Endodermal cell (in vitro differentiated cells): ENCODE measurements at regions not wholly inside any gene's neighbourhood (a gene's known extent, or its start where the extent isn't known, plus 50 kb on each side); places are given as distances from the start of the nearest gene placed in this dataset.

Experiments used
- DNase-seq: peaks from one replicate; pipeline ENCODE4 v3.0.0-alpha.2; 2017
- H3K27ac ChIP-seq: 2 replicates; pipeline ENCODE4 v1.5.1; 2013; ENCODE audit warnings: mild to moderate bottlenecking, low read depth, low read length, moderate library complexity
- H3K27me3 ChIP-seq: 2 replicates; pipeline ENCODE4 v1.6.1; 2013; ENCODE audit warnings: mild to moderate bottlenecking, low read length, moderate library complexity; ENCODE audit not compliant: insufficient read depth, control insufficient read depth, poor library complexity, severe bottlenecking
- H3K36me3 ChIP-seq: 2 replicates; pipeline ENCODE4 v1.7.0; 2013; ENCODE audit warnings: mild to moderate bottlenecking, low read length, moderate library complexity; ENCODE audit not compliant: control insufficient read depth, insufficient read depth
- H3K4me1 ChIP-seq: one replicate; pipeline ENCODE4 v1.7.0; 2013; ENCODE audit warnings: low read length; ENCODE audit not compliant: control insufficient read depth, insufficient read depth
- H3K4me3 ChIP-seq: 2 replicates; pipeline ENCODE4 v1.5.1; 2013; ENCODE audit warnings: mild to moderate bottlenecking, low read length, moderate library complexity
- H3K9ac ChIP-seq: 2 replicates; pipeline ENCODE4 v1.6.1; 2013; ENCODE audit warnings: mild to moderate bottlenecking, low read length, moderate library complexity; ENCODE audit not compliant: poor library complexity, severe bottlenecking; ENCODE audit errors: extremely low read depth
- H3K9me3 ChIP-seq: 2 replicates; pipeline ENCODE4 v1.6.1; 2013; ENCODE audit warnings: mild to moderate bottlenecking, low read length, moderate library complexity; ENCODE audit not compliant: control insufficient read depth
- H3K27ac Mint-ChIP-seq: 2 replicates; pipeline ENCODE4 v1.8.0; 2020; ENCODE audit warnings: mixed read lengths
- H3K27me3 Mint-ChIP-seq: 2 replicates; pipeline ENCODE4 v1.8.0; 2021; ENCODE audit warnings: mild to moderate bottlenecking, mixed read lengths; ENCODE audit not compliant: insufficient read depth
- H3K36me3 Mint-ChIP-seq: 2 replicates; pipeline ENCODE4 v1.8.0; 2020; ENCODE audit warnings: low read depth, mixed read lengths
- H3K4me1 Mint-ChIP-seq: 2 replicates; pipeline ENCODE4 v1.8.0; 2020; ENCODE audit warnings: mixed read lengths
- H3K4me3 Mint-ChIP-seq: 2 replicates; pipeline ENCODE4 v1.8.0; 2020; ENCODE audit warnings: mild to moderate bottlenecking, moderate library complexity, mixed read lengths
- H3K9me3 Mint-ChIP-seq: 2 replicates; pipeline ENCODE4 v1.8.0; 2020; ENCODE audit warnings: mild to moderate bottlenecking, mixed read lengths
- WGBS, 2 experiments: methylation state at CpG; one replicate each; pipeline versions ENCODE4 v1.1.5 to v1.1.7; 2013; ENCODE audit warnings: missing lambda C conversion rate in 2 of 2, mixed read lengths in 1 of 2; ENCODE audit not compliant: insufficient coverage in 1 of 2, insufficient read length in 1 of 2; 5-methylcytosine and 5-hydroxymethylcytosine counted together
- TF ChIP-seq, protein P1 (sequence below): fragments of 200-600 bp; sonication (generic); conservative IDR thresholded peaks from 2 replicates; pipeline ENCODE4 v1.5.0; 2021; ENCODE audit warnings: antibody characterized with exemption, mild to moderate bottlenecking

GRCh38 chr16:5200123-5200522 lies 102.5 kb upstream of the EEF2KMT start:
- Histone ChIP-seq H3K4me3 (no peak overlapping the region), H3K36me3 (no peaks in the 10 kb centered on the region), H3K9ac (no peak overlapping the region), H3K27ac (no peak overlapping the region), H3K9me3 (no peaks in the 10 kb centered on the region), H3K27me3 (no peaks in the 10 kb centered on the region), H3K4me1 (no peaks in the 10 kb centered on the region)
- Mint-ChIP-seq H3K36me3 (peaks cover 3% of the 10 kb centered on the region), H3K4me3 (no peak overlapping the region), H3K4me1 (peaks cover 5% of the 10 kb centered on the region), H3K27me3 (peaks cover 7% of the 10 kb centered on the region), H3K27ac (no peak overlapping the region), H3K9me3 (peaks cover 17% of the 10 kb centered on the region)
- DNase-seq = no peak
- TF ChIP-seq, protein P1, sequence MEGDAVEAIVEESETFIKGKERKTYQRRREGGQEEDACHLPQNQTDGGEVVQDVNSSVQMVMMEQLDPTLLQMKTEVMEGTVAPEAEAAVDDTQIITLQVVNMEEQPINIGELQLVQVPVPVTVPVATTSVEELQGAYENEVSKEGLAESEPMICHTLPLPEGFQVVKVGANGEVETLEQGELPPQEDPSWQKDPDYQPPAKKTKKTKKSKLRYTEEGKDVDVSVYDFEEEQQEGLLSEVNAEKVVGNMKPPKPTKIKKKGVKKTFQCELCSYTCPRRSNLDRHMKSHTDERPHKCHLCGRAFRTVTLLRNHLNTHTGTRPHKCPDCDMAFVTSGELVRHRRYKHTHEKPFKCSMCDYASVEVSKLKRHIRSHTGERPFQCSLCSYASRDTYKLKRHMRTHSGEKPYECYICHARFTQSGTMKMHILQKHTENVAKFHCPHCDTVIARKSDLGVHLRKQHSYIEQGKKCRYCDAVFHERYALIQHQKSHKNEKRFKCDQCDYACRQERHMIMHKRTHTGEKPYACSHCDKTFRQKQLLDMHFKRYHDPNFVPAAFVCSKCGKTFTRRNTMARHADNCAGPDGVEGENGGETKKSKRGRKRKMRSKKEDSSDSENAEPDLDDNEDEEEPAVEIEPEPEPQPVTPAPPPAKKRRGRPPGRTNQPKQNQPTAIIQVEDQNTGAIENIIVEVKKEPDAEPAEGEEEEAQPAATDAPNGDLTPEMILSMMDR = no peak

DNA sequence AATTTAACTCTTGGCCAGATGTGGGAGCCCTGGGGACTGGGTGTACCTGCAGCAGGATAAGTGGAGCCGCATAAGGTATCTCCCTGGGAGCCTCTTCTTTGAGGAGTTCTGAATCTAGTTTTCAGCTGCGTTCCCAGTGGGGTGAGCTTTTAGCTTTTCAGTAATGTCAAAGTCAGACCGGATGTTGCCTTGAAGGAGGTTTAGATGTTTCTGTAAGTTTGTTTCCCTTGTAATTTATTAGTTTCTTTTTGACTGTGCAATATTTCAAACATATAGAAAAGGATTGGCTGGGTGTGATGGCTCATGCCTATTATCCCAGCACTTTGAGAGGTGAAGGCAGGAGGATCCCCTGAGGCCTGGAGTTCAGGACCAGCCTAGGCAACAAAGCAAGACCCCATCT lies 98.6 kb upstream of the EEF2KMT start:
- Histone ChIP-seq H3K36me3 (no peaks in the 10 kb centered on the region), H3K27ac (no peak overlapping the region), H3K9me3 (no peaks in the 10 kb centered on the region), H3K9ac (no peak overlapping the region), H3K4me3 (no peak overlapping the region), H3K27me3 (no peaks in the 10 kb centered on the region), H3K4me1 (no peaks in the 10 kb centered on the region)
- H3K9me3 Mint-ChIP-seq = peaks cover 13% of the 10 kb centered on the region
- H3K27ac Mint-ChIP-seq = no peak overlapping the region
- DNase-seq = no peak
- TF ChIP-seq, protein P1 = no peak
- H3K4me3 Mint-ChIP-seq = no peak overlapping the region
- WGBS, 2 experiments = 94 to 95% methylated on average over 3 of the region's 3 CpGs
- peaks cover 13% of the 10 kb centered on the region for H3K27me3 Mint-ChIP-seq
- H3K4me1 Mint-ChIP-seq = peaks cover 14% of the 10 kb centered on the region
- H3K36me3 Mint-ChIP-seq = no peaks in the 10 kb centered on the region

DNA sequence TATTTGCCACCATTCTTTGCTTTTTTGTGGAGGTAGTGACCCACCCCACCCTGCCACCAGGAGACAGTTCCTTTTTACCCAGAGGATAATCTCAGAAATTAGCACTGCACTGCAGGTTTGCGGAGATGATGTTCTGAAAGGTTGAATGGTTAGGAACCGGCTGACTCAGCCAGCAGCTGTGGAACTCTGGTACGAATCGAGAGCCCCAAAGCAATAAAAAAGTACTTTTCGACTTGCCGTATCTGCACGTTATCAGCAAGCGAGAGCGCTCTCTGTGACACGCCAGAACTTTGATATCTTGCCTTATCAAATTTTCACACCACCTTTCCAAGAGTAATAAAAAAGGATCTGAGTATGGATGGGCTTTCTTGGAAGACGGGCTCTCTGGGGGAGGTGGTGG lies 96.3 kb upstream of the EEF2KMT start:
- TF ChIP-seq, protein P1 = no peak
- no peak overlapping the region for H3K27ac ChIP-seq
- 88 to 92% methylated on average over 4 to 10 of the region's 11 CpGs for WGBS, 2 experiments

More for the DNA sequence above, 96.3 kb upstream of the EEF2KMT start:
- peaks cover 13% of the 10 kb centered on the region for H3K27me3 Mint-ChIP-seq
- no peak overlapping the region for H3K4me3 Mint-ChIP-seq
- peaks cover 16% of the 10 kb centered on the region for H3K4me1 Mint-ChIP-seq
- no peaks in the 10 kb centered on the region for H3K9me3 ChIP-seq
- no peak overlapping the region for H3K9ac ChIP-seq
- no peaks in the 10 kb centered on the region for H3K36me3 ChIP-seq
- H3K4me1 ChIP-seq = no peaks in the 10 kb centered on the region
- no peak overlapping the region for H3K27ac Mint-ChIP-seq
- DNase-seq = no peak
- H3K9me3 Mint-ChIP-seq = peaks cover 13% of the 10 kb centered on the region
- H3K27me3 ChIP-seq = no peaks in the 10 kb centered on the region
- no peaks in the 10 kb centered on the region for H3K36me3 Mint-ChIP-seq
- no peak overlapping the region for H3K4me3 ChIP-seq
